Inferior parietal cortex (tissue), 1 donor: ENCODE measurements at regions not wholly inside any gene's neighbourhood (a gene's known extent, or its start where the extent isn't known, plus 50 kb on each side); places are given as distances from the start of the nearest gene placed in this dataset.

Source experiments
- DNase-seq: peaks from one replicate; pipeline ENCODE4 v3.0.0-alpha.2; 2016; ENCODE audit errors: extremely low spot score

GRCh38 chr14:38774162-38774561 is 328.9 kb downstream of the SEC23A start:
- DNase-seq, result no peak

GRCh38 chr14:38770251-38770650 is 332.8 kb downstream of the SEC23A start:
- no peak for DNase-seq

- DNase-seq, result no peak
Observed at GRCh38 chr14:38762845-38763244, 340.2 kb downstream of the SEC23A start.

- DNase-seq, result no peak
Observed at GRCh38 chr14:38762426-38762825, 340.6 kb downstream of the SEC23A start.

- no peak for DNase-seq
Observed at GRCh38 chr14:38761033-38761432, 342.0 kb downstream of the SEC23A start.

GRCh38 chr14:38758661-38759060 is 344.4 kb downstream of the SEC23A start:
- no peak for DNase-seq

- DNase-seq, result no peak
Observed at GRCh38 chr14:38755036-38755435, 348.0 kb downstream of the SEC23A start.

GRCh38 chr14:38752750-38753149 is 350.3 kb downstream of the SEC23A start:
- no peak for DNase-seq

- no peak for DNase-seq
Observed at GRCh38 chr14:38752341-38752740, 350.7 kb downstream of the SEC23A start.

- DNase-seq, result no peak
Observed at GRCh38 chr14:38751459-38751858, 351.6 kb downstream of the SEC23A start.

GRCh38 chr14:38749936-38750335 is 353.1 kb downstream of the SEC23A start:
- DNase-seq, result no peak

- no peak for DNase-seq
Observed at GRCh38 chr14:38745861-38746260, 357.2 kb downstream of the SEC23A start.

- no peak for DNase-seq
Observed at GRCh38 chr14:38743966-38744584, 359.0 kb downstream of the SEC23A start.

GRCh38 chr14:38737686-38738407 is 365.2 kb downstream of the SEC23A start:
- DNase-seq, result no peak

- DNase-seq, result no peak
Observed at GRCh38 chr14:38735005-38735404, 368.0 kb downstream of the SEC23A start.

- no peak for DNase-seq
Observed at GRCh38 chr14:38731962-38732361, 371.1 kb downstream of the SEC23A start.

GRCh38 chr14:38730420-38730819 is 372.6 kb downstream of the SEC23A start:
- no peak for DNase-seq

GRCh38 chr14:38727731-38728130 is 375.3 kb downstream of the SEC23A start:
- no peak for DNase-seq

GRCh38 chr14:38724621-38725020 is 378.4 kb downstream of the SEC23A start:
- no peak for DNase-seq

- no peak for DNase-seq
Observed at GRCh38 chr14:38723959-38724358, 379.1 kb downstream of the SEC23A start.

GRCh38 chr14:38723277-38723676 is 379.8 kb downstream of the SEC23A start:
- no peak for DNase-seq

GRCh38 chr14:38721822-38722431 is 381.1 kb downstream of the SEC23A start:
- DNase-seq, result peak; percentile 93

GRCh38 chr14:38718519-38718918 is 384.5 kb downstream of the SEC23A start:
- DNase-seq, result no peak
